Liver (tissue), 1 donor: ENCODE measurements at regions not wholly inside any gene's neighbourhood (a gene's known extent, or its start where the extent isn't known, plus 50 kb on each side); places are given as distances from the start of the nearest gene placed in this dataset.

Source experiments
- FOXA2 ChIP-seq: IDR thresholded peaks from 2 replicates; pipeline ENCODE4 v1.6.1; 2016; ENCODE audit warnings: antibody characterized with exemption
- REST ChIP-seq: IDR thresholded peaks from 2 replicates; pipeline ENCODE4 v1.6.1; 2016; ENCODE audit warnings: antibody characterized with exemption, mild to moderate bottlenecking

GRCh38 chr6:97449444-97449966 lies 166.5 kb upstream of the MMS22L start:
- TF ChIP-seq REST (no peak), FOXA2 (no peak)
